Stimulated activated naive CD8-positive, alpha-beta T cell treated with anti-CD3 and anti-CD28 coated beads, Interleukin-15, amount 100 ng/mL, for 72 hours (primary cell): ENCODE measurements at regions not wholly inside any gene's neighbourhood (a gene's known extent, or its start where the extent isn't known, plus 50 kb on each side); places are given as distances from the start of the nearest gene placed in this dataset.

Experiments used
- ATAC-seq: fragments of 150-1000 bp; cut with Tn5 transposase; 2 replicates; pipeline ENCODE4 v1.10.0; 2021; ENCODE audit warnings: mild to moderate bottlenecking, moderate library complexity
- DNase-seq, 2 donors: peaks; one replicate each; pipeline ENCODE4 v3.0.0; 2021 to 2022
- H3K27ac Mint-ChIP-seq, 2 donors: one replicate each; pipeline ENCODE4 v1.8.0; 2022; ENCODE audit warnings: mild to moderate bottlenecking in 2 of 2, mixed read lengths in 2 of 2, moderate library complexity in 2 of 2
- H3K27me3 Mint-ChIP-seq: one replicate; pipeline ENCODE4 v1.8.0; 2022; ENCODE audit warnings: mixed read lengths
- H3K4me1 Mint-ChIP-seq: one replicate; pipeline ENCODE4 v1.8.0; 2022; ENCODE audit warnings: mild to moderate bottlenecking, mixed read lengths
- H3K4me3 Mint-ChIP-seq, 2 donors: one replicate each; pipeline ENCODE4 v1.8.0; 2022; ENCODE audit warnings: mild to moderate bottlenecking in 2 of 2, mixed read lengths in 2 of 2, moderate library complexity in 1 of 2
- H3K9me3 Mint-ChIP-seq, 2 donors: one replicate each; pipeline ENCODE4 v1.8.0; 2022; ENCODE audit warnings: mixed read lengths in 2 of 2

- no peak overlapping the region for H3K4me3 Mint-ChIP-seq
- H3K27ac Mint-ChIP-seq, result no peak overlapping the region
- no peaks in the 10 kb centered on the region for H3K9me3 Mint-ChIP-seq
- no peaks in the 10 kb centered on the region for H3K27me3 Mint-ChIP-seq
- no peaks in the 10 kb centered on the region for H3K4me1 Mint-ChIP-seq
- no peak for ATAC-seq
- DNase-seq, result no peak
Measured at GRCh38 chr3:162143180-162143579, 646.6 kb downstream of the OTOL1 start.

DNA sequence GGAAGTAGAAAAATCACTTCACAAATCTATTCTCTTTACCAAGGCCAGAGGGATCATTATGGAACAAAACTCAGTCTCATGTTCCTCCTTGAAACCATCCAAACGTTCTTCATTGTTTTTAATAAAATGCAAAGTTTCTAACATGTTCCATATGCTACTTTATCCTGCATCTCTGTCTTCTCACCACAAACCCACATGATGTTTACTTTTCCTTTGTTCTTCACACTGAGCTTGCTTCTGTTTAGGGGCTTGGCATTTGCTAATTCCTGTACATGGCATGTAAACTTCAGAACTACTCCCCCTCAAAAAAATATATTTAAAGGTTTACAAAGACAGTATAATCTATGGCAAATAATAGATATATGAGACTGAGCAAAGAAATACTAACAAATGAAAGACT, 651.4 kb downstream of the OTOL1 start:
- ATAC-seq, result no peak
- H3K27me3 Mint-ChIP-seq, result no peaks in the 10 kb centered on the region
- H3K4me1 Mint-ChIP-seq, result no peaks in the 10 kb centered on the region
- no peak for DNase-seq
- H3K9me3 Mint-ChIP-seq, result no peaks in the 10 kb centered on the region
- no peak overlapping the region for H3K4me3 Mint-ChIP-seq
- H3K27ac Mint-ChIP-seq, result no peak overlapping the region

GRCh38 chr3:162150790-162151189, 654.2 kb downstream of the OTOL1 start:
- no peaks in the 10 kb centered on the region for H3K27me3 Mint-ChIP-seq
- no peaks in the 10 kb centered on the region for H3K9me3 Mint-ChIP-seq
- DNase-seq (no peak), ATAC-seq (no peak)
- H3K27ac Mint-ChIP-seq, result no peak overlapping the region
- no peaks in the 10 kb centered on the region for H3K4me1 Mint-ChIP-seq
- H3K4me3 Mint-ChIP-seq, result no peak overlapping the region

GRCh38 chr3:162152636-162153035, 656.0 kb downstream of the OTOL1 start:
- Mint-ChIP-seq H3K4me1 (no peaks in the 10 kb centered on the region), H3K9me3 (peaks cover 0 to 2% of the 10 kb centered on the region in 2 donors), H3K27me3 (no peaks in the 10 kb centered on the region), H3K27ac (no peak overlapping the region), H3K4me3 (no peak overlapping the region)
- DNase-seq (no peak), ATAC-seq (no peak)

- H3K4me3 Mint-ChIP-seq, result no peak overlapping the region
- H3K27ac Mint-ChIP-seq, result no peak overlapping the region
- DNase-seq (no peak), ATAC-seq (no peak)
- H3K27me3 Mint-ChIP-seq, result no peaks in the 10 kb centered on the region
- H3K4me1 Mint-ChIP-seq, result no peaks in the 10 kb centered on the region
- H3K9me3 Mint-ChIP-seq, result peaks cover 5 to 20% of the 10 kb centered on the region in 2 donors
Measured at GRCh38 chr3:162161595-162161994, 665.0 kb downstream of the OTOL1 start.

DNA sequence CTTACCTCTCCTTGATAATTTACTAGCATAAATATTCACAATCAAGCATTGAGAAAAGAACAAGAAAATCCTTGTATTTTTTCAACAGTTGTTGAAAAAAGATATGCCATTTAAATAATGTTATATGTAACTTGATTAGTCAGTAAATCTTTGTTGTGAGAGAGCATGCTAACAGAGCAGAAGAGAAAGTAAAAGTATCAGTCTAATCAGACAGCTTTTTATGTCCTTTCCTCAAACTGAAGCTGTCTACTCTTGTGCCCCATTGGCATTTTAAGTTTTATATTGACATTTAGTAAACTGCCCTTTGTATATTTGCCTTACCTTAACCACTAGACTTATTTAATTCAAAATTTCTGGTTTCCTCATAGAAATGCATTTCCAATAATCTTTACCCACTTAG, 668.7 kb downstream of the OTOL1 start:
- Mint-ChIP-seq H3K27me3 (no peaks in the 10 kb centered on the region), H3K9me3 (peaks cover 0 to 5% of the 10 kb centered on the region in 2 donors), H3K4me3 (no peak overlapping the region), H3K4me1 (no peaks in the 10 kb centered on the region), H3K27ac (no peak overlapping the region)
- DNase-seq, result no peak
- no peak for ATAC-seq

- Mint-ChIP-seq H3K9me3 (peaks cover 0 to 5% of the 10 kb centered on the region in 2 donors), H3K4me3 (no peak overlapping the region), H3K27ac (no peak overlapping the region), H3K4me1 (no peaks in the 10 kb centered on the region), H3K27me3 (no peaks in the 10 kb centered on the region)
- DNase-seq, result no peak
- no peak for ATAC-seq
Measured at GRCh38 chr3:162166543-162166942, 669.9 kb downstream of the OTOL1 start.

DNA sequence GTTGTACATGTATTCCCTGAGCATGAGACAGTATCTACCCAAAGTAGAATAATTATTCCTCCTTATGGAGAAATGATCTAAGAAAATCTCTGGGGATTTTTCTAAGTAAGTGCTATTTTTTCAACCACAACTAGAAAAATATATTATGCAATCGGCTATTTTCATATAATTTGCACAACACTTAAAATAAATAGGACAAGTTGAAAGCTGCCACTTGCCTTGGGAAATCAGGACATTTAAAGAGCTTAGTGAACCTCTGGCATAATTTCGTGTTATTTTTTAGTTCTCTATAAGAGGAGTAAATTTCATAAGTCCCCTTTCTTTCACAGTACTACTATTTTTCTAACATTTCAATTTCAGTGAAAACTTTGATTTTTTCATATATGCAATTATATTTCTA, 672.1 kb downstream of the OTOL1 start:
- Mint-ChIP-seq H3K27ac (no peak overlapping the region), H3K9me3 (peaks cover 0 to 12% of the 10 kb centered on the region in 2 donors), H3K4me3 (no peak overlapping the region), H3K27me3 (no peaks in the 10 kb centered on the region), H3K4me1 (no peaks in the 10 kb centered on the region)
- ATAC-seq (no peak), DNase-seq (no peak)

DNA sequence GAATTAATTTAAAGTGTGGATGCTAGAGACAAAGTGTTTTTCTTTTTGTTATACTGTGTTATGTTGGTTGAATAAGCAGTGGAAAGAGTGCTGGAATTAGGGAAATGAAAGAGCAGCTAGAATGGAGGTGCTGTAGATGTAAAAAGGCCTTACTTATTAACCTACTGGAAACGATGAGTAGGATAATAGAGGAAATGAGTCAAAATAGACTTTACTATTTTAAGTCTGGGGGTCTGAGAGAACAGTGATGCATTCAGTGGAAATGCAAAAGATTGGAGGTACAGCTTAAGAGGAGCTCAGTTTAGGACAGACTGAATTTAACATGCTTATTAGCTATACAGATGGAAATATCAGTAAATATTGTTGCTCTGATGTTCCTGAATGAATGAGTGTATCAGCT, 674.0 kb downstream of the OTOL1 start:
- H3K9me3 Mint-ChIP-seq, result peaks cover 0 to 8% of the 10 kb centered on the region in 2 donors
- DNase-seq, result no peak
- H3K27ac Mint-ChIP-seq, result no peak overlapping the region
- H3K27me3 Mint-ChIP-seq, result no peaks in the 10 kb centered on the region
- H3K4me3 Mint-ChIP-seq, result no peak overlapping the region
- no peaks in the 10 kb centered on the region for H3K4me1 Mint-ChIP-seq
- ATAC-seq, result no peak

DNA sequence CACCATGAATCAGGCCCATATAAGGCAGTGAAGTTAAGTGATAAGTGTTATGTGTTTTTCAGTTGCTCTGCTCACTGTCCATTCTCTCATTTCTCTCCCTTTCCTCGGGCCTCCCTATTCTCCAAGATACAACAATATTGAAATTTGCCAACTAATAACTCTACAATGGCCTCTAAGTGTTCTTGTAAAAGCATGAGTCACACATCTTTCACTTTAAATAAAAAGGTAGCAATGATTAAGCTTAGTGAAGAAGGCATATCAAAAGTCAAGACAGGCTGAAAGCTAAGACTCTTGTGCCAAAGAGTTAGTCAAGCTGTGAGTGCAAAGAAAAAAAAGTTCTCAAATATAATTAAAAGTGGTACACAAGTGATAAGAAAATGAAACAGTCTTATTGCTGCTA, 675.4 kb downstream of the OTOL1 start:
- peaks cover 0 to 8% of the 10 kb centered on the region in 2 donors for H3K9me3 Mint-ChIP-seq
- ATAC-seq (no peak), DNase-seq (no peak)
- no peak overlapping the region for H3K4me3 Mint-ChIP-seq
- no peaks in the 10 kb centered on the region for H3K27me3 Mint-ChIP-seq
- H3K27ac Mint-ChIP-seq, result no peak overlapping the region
- no peaks in the 10 kb centered on the region for H3K4me1 Mint-ChIP-seq

GRCh38 chr3:162175145-162175544, 678.5 kb downstream of the OTOL1 start:
- no peak overlapping the region for H3K4me3 Mint-ChIP-seq
- DNase-seq (no peak), ATAC-seq (no peak)
- H3K9me3 Mint-ChIP-seq, result peaks cover 6 to 16% of the 10 kb centered on the region in 2 donors
- no peak overlapping the region for H3K27ac Mint-ChIP-seq
- H3K4me1 Mint-ChIP-seq, result no peaks in the 10 kb centered on the region
- no peaks in the 10 kb centered on the region for H3K27me3 Mint-ChIP-seq

GRCh38 chr3:162175878-162176277, 679.3 kb downstream of the OTOL1 start:
- Mint-ChIP-seq H3K27me3 (no peaks in the 10 kb centered on the region), H3K4me1 (no peaks in the 10 kb centered on the region), H3K4me3 (no peak overlapping the region), H3K27ac (no peak overlapping the region), H3K9me3 (peaks cover 6 to 16% of the 10 kb centered on the region in 2 donors)
- DNase-seq (no peak), ATAC-seq (no peak)

GRCh38 chr3:162183440-162183839, 686.8 kb downstream of the OTOL1 start:
- Mint-ChIP-seq H3K4me3 (no peak overlapping the region), H3K27me3 (no peaks in the 10 kb centered on the region), H3K27ac (no peak overlapping the region), H3K4me1 (no peaks in the 10 kb centered on the region), H3K9me3 (peaks cover 0 to 11% of the 10 kb centered on the region in 2 donors)
- ATAC-seq, result no peak
- DNase-seq, result no peak

GRCh38 chr3:162192340-162193029, 695.9 kb downstream of the OTOL1 start:
- peaks cover 5 to 26% of the 10 kb centered on the region in 2 donors for H3K9me3 Mint-ChIP-seq
- no peak overlapping the region for H3K27ac Mint-ChIP-seq
- ATAC-seq, result no peak
- no peaks in the 10 kb centered on the region for H3K27me3 Mint-ChIP-seq
- H3K4me3 Mint-ChIP-seq, result no peak overlapping the region
- DNase-seq, result no peak
- no peaks in the 10 kb centered on the region for H3K4me1 Mint-ChIP-seq

DNA sequence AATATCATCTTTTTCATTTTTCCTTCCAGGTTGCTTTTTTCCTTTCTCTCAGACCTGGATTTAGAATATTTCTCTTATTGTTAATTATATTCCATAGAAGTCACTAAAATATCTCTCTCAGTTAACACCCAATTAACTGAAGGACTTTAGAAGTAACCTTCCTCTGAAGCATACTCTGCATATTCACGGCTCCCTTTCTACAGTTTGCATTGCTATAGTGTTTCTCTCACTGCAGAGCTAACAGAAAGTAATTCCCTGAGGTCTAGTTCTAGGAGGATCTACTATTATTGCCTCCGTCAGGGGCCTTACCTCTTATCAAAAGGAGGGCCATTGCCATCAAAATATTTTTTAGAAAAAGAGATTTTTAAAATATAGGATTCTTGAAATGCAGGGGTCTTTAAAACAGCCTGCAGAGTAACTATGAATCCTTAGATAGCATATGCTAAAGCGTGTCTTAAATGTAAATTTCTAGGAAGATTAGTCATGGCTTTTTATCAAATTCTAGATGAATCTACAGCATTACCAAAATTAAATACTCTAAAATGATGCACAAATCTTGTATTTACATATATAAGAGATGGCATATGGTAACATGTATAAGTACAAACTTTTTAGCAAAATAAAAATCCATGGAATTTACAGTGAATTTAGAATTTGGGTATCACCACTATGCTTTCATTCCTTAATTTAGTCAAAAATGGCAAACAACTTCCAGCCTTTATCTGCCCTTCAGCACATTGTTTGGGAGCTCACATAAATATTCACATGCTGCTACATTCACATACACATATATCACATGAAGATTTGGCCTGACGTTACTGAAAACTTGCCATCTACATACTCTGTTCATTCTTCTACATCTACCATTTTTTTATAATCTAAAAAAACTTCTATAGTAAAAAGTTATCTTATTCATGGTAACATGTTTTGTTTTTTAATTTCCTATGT, 696.8 kb downstream of the OTOL1 start:
- Mint-ChIP-seq H3K9me3 (peaks cover 5 to 26% of the 10 kb centered on the region in 2 donors), H3K27me3 (no peaks in the 10 kb centered on the region), H3K27ac (no peak overlapping the region), H3K4me3 (no peak overlapping the region), H3K4me1 (no peaks in the 10 kb centered on the region)
- ATAC-seq (no peak), DNase-seq (no peak)

- DNase-seq (no peak), ATAC-seq (no peak)
- no peak overlapping the region for H3K4me3 Mint-ChIP-seq
- H3K27me3 Mint-ChIP-seq, result no peaks in the 10 kb centered on the region
- H3K27ac Mint-ChIP-seq, result no peak overlapping the region
- H3K9me3 Mint-ChIP-seq, result peaks cover 5 to 13% of the 10 kb centered on the region in 2 donors
- H3K4me1 Mint-ChIP-seq, result no peaks in the 10 kb centered on the region
Measured at GRCh38 chr3:162195147-162195546, 698.5 kb downstream of the OTOL1 start.
